HG02678 (cell line): ENCODE measurements at regions not wholly inside any gene's neighbourhood (a gene's known extent, or its start where the extent isn't known, plus 50 kb on each side); places are given as distances from the start of the nearest gene placed in this dataset.

Source experiments
- ATAC-seq: cut with Tn5 transposase; IDR thresholded peaks from one replicate; pipeline ENCODE4 v1.9.1; 2021; ENCODE audit warnings: mild to moderate bottlenecking, moderate library complexity; ENCODE audit not compliant: unreplicated experiment

DNA sequence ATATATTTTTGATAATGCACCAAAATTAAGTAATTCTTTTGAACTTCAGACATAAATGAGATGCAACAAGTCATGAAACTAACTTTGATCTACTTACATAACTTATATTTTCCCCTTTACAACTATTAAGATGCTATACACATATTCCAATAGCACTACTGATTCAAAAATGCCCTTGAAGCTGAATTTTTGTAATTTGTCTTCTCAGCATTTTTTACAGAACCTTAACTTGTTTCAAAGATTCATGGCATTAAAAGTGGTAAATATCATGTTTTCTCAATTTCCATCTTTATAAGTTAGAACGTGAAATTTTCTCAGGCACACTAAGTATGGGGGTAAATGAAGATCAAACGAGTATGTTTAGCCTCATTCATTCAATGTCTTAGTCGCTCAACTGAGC lies 460.0 kb upstream of the FAM241A start:
- no peak for ATAC-seq

DNA sequence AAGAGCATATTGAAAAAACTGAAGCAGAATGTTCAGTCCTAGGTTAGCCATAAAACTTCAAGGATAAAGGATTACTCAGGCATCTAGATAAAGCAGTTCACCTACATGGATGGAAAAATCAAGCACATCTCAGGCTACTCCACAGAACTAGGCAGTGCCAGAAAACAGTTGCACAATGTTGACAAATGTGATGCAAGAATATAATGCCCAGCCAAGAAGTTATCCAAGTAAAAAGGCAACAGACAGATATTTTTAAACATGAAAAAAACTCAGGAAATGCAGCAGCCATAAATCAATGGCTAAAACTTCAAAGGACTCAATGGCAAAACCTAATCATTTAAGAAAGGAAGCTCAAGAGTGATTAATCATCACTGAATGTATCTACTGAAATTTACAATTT lies 456.0 kb upstream of the FAM241A start:
- no peak for ATAC-seq

DNA sequence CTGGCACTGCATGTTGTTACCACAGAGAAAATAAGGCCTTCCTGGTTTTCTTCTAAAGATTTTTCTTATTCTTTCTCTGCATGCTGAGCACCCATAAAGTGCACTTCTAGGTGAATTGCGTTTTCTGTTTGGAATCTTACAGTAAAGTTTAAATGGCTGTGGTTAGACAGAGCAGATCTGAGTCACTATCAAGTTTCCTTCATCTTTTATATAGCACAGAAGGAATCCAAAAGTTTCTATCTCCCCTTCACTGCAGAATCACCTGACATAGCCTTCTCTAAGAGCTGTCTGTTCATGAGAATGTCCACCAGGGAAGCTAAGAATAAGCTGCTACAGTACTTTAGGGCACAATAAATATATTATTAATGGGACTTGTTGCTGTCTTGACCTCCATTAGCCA lies 455.5 kb upstream of the FAM241A start:
- ATAC-seq, result no peak

DNA sequence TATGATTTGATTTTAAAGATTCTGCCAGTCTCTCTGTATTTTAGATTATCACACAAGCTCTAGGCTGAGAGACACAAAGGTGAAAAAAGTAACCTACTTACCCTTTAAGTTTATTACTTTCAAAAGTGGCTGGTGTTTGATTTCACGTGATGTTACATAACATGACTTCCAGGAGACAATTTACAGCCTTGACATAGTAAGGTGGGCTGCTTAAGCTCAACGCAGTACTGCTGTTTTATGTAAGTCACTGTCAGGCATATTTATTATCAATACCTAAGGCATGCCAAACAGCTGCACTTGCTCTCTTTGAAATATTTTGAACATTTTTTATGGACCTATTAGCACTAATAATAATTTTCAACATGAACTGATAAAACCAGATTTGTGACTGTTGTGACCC lies 451.5 kb upstream of the FAM241A start:
- no peak for ATAC-seq

DNA sequence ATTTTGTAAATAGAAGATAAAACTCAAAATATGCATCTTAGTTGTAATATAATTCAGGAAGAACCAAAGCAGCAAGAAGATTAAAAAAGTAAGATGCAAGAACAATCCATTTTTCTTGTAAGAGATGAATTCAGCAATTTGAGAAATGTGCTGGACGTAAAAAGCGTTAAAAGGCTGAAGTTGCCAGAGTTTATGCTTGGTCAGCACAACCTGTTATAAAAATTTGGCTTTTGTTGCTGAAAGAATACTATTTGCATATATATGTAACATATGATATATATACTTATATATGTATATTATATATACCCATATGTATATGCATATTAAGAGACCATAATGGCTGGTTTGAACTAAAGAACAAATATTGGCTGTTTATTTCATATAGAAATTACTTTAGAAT lies 449.6 kb upstream of the FAM241A start:
- ATAC-seq, result no peak

DNA sequence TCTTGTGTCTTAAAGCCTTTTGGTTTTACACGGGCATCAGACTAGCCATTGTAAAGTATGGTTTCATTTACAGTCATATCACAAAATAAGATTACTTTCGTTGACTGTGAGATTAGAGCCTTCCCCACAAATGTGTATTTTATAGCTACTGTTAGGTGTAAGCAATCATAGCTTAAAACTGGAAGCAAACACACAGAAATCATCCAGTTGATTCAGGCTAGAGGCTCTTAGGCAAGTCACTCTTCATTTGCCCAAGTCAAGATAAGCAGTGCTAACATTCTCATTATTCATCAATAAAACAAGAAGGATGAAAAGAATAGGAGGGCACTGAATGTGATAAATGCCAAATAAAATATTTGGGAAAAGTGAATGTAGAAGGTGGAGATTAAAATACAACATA lies 448.7 kb upstream of the FAM241A start:
- no peak for ATAC-seq

DNA sequence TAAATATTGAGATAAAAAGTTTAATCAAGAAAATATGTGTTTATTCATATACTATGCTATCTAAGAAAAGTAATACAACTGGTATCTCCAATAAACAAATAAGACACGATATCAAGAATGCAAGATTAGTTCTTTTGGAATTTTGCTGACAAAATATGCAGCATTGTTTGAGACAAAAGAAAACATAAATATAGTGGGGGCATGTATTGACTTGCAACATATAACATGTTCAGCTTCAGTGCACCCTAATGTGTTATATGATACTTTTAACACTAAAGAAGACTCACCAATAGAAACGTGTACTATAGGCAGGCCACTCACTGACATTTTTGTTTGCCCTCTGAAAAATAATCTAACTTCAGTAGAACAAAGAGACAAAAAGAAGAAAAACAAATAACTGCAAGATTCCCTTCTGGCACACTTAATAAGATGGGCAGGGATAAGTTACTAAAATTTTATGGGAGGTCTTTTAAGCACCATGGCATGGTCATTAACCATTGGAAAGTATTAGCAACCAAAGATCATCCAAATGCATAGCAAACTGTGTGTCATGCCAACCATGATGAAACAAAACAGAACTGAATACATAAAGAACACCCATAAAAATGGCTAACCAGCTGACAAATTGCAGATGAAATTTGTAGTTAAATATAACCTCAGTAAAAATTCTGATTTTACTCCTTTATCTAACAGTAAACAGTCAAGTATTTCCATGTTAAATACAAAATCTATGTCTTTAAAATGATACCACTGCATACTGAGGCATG lies 447.9 kb upstream of the FAM241A start:
- no peak for ATAC-seq

DNA sequence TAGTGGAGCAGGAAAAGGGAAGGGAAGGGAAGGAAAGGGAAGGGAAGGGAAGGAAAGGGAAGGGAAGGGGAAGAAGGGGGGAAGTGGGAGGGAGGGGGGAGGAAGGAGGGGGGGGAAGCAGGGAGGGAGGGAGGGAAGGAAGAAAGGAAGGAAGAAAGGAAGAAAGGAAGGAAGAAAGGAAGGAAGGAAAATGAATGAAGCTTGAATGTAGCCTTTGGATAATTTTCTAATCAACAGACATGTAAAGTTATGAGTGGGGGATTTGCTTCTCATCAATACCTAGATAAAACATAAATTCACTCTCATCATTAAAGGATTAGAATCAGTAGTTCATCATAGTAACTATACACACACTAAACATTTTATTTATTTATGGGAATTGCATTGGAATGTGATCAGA lies 446.9 kb upstream of the FAM241A start:
- ATAC-seq, result no peak

DNA sequence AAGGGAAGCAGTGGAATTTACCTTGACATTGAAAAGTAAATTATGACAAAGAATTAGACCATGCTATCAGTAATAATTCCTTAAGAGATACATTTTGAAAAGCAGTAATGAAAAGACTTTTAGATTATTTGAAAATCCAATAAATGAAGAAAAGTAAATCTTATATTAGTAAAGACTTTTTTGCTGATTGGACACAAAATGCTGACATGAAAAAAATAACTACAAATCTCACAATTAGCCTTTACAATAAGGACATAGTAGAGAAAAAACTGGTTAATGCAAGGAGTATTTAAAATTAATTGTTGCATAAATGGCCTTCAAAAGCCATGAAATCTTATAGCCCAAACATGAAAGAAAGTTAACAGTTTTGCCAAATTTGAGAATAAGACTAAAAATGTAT lies 446.1 kb upstream of the FAM241A start:
- ATAC-seq, result no peak

DNA sequence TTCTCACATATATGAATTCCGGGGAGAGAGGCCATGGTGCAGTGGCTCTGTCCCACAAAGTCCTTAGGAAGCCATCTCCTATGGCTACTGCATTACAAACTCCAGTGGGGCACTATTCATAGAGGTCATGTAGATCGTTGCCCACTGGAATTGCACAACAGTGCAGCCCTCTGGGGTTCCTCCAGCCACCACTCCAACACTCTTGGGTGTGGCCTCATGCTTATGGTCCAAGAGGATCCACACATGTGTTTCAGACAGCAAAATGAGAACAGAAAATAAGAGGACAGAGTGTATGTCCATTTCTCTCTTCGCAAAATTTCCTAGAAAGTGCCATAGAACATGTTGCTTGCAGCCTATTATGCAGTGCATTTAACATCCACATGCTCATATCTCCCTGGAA lies 444.2 kb upstream of the FAM241A start:
- no peak for ATAC-seq

DNA sequence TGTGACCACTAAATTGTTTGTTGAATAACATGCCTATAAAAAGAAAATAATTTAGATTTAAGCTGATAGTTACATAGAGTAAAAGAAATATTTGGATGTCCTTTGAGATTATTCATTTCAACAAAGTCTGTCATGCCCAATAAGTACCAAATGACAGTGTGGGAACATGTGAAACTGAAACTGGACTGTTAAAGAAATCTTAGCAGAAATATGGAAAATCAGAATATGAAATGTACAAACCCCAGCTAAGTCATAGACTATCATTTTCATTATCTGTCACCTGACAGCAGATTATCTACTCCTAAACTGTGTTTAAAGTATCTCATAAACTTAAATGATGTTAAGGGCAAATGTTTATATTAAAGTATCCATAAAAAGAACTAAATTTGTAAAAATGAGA lies 437.8 kb upstream of the FAM241A start:
- ATAC-seq, result no peak

DNA sequence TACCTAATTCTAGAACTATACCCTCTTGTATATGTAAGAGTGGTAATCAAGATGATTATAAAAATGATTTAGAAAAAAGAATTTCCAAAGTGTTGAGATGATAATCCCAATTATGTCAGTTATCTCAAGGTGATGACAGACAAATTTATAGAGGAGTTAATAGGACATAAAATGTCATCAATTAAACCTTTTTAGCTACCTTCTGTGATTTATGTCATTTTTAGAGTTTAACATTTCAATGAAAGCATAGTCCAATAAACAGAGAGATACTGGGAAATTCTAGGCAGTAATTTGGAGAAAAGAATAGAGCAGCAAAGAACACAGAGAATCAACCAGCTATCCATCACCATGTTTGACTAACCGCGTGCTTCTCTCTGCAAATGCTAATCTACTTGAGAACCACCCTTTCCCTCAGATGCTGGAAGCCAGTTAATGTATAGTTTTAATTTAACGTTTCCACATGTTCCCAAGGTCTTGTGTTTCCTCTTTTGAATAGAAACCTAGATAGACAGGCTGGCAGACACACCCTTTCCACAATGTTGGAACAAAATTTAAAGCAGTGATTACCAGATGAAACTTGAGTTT lies 433.1 kb upstream of the FAM241A start:
- no peak for ATAC-seq

DNA sequence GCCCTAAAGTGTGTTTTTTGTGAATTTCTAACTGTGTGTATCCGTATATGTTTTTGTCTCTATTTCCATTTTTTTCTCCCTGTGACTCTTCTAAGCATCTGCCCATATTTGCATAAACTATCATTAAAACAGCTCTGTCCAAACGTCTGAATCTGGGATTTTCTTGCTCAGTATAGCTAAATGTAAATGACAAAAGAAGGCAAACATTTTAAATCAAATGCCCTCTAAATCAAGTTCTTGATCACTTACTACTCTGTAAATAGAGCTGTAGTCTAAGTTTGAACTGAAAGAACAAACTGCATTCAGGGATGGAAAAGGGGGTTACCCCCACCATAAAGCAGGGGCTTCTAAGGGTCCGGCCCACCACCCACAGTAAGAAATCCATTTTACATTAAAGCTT lies 432.0 kb upstream of the FAM241A start:
- no peak for ATAC-seq

DNA sequence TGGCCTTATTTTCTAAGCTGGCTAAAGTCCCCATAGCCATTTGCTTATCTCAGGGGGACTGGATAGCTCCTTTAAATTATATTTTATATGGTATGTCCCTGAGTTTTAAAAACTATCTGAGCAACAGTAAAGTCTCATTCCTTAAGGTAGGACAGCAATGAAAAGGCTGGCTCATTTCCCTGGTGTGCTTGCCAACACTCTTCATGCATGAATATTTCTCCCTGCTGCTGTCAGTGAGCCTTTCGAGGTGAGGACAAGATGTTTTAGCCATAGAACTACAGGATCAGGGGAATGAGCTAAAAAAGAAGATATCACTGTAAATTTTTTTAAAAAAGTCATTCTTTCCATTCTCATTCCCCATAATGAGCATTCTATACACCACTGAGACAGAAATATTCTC lies 427.3 kb upstream of the FAM241A start:
- no peak for ATAC-seq

DNA sequence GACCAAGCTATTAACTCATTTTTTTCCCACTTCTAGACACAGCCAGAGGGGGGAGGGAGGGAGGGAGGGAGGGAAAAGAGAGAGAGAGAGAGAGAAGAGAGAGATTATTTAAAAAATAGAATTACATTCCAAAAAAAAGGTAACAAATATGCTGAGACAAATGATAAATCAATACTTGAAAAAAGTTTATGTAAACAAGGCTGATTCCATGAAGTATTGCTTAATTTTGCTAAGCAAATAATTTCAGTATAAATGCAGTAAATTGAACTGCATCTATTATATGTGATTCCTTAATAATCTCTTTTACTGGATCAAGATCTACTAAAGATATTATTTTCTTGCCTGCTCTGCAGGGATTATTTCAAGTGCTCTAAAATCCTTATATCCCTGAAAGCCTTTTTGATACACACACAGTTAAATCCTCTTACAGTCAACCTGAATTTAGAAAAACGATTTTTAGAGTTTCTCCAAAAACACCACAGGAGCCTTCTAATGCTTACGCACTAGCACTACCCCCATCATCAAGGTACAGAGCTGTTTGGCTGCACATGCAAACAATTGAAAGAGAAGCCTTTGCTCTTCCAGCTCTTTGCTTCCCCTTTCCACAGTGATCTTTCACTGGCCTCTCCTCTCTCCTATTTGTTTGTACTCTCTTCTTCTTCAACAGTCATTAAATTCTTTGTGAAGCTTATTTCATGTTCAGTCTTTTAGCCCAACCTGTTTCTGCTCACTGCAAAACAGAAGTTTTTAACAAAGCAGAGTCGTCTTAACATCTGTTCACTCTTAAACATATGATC lies 426.3 kb upstream of the FAM241A start:
- no peak for ATAC-seq

DNA sequence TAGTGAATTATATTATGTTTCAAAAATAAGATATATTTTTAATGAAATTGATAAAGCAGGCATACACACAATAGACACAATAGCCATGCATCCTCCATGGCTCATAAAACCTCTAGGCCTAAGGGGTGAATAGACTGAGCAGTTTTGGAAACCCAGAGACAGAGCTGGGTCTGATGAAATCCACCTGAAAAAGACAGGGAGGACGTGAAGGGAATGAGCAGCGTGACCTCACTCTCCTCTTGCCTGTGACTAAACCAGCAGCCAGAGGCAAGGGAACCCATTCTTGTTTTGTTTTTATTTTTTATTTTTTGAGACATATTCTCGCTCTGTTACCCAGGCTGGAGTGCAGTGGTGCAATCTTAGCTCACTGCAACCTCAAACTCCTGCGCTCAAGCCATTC lies 424.4 kb upstream of the FAM241A start:
- ATAC-seq, result no peak

DNA sequence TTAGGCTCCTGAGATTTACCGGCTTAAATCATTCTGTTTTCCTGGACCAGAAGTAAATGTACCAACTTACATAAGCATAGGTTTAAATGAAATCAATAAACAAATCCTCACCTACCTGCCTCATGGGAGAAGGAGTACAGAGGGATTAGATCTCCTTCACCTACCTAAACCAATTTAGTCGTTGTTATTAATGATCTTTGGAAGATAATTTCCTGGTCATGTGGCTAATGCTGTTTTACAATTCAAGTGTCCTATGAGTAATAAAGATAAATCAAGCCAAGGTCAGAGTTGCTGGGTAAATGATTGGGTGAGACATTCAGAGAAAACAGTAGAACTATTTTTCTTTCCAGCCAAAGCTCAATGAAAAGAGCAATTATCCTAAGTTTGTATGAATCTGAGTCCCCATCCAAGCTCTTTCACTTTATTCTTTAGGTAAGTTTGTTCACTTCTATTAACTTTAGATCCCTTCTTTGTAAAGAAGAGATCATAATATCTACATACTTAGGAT lies 423.0 kb upstream of the FAM241A start:
- ATAC-seq, result no peak

DNA sequence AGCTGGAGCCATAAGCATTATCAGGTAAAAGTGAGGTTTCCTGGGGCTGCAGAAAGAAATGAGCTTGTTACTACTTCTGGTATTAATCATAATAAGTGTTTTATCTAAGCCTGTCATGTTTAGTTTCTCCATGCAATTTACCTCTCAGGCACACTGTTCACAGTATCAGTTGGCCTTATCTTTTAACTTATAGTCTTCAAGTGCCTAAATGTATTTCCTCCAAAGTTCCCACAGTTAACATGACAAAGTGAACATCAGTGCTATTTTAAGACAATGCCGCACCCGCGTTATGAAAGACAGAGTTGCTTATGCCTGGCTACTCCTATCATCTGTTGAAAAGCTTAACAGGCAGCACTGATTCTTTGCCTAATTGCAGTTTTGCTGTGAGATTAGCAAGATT lies 408.7 kb upstream of the FAM241A start:
- ATAC-seq, result no peak

DNA sequence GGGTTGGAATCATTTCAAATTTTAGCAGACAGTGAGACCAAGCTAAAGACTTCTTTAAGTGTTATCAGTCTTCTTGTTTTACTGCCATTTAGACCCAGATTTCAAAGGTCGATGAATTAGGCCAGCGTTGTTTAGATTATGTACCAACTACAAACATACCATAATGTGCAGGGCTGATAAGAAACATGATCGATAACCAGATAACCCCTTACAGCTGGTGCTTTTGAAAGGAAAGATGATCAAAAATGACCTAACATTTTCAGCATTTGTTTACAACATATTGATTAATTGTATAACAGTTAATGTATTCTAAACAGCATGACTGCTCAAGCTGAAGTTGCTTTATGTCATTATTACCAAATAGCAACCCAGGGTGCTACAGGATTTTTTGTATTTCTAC lies 400.4 kb upstream of the FAM241A start:
- ATAC-seq, result no peak

DNA sequence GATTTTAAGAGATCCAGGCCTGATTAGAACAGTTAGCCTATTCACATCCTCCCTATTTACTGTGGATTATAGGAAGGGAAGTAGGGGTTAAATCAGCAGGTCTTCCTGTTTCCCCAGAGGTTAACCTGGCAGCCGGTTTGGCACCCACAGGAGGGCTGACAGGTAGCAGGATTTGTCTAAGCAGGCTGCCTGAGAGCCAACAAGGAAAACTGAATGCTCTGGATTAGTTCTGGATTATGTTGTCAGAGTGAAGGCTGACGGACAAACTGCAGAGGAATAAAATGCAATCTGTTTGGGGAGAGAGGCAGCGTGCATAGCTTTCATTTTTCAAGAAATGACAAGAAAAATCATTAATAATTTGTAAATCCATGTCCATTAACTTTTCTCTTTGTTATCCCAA lies 397.1 kb upstream of the FAM241A start:
- no peak for ATAC-seq

DNA sequence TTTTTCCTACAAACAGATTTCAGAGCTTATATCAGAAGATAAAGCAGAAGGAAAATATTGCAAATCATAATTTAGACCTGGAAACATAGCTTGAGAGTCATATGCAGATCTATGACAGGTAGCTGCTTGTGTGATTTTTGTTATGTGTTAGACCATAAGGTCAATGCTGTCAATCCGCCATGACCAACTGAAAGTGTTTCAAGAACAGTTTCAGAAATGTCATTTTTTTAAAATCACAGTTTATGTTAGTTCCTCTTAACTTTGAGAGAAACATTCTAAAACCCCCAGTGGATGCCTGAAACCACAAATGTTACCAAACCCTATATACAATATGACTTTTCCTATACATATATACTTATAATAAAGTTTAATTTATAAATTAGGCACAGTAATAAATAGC lies 391.3 kb upstream of the FAM241A start:
- ATAC-seq, result no peak

DNA sequence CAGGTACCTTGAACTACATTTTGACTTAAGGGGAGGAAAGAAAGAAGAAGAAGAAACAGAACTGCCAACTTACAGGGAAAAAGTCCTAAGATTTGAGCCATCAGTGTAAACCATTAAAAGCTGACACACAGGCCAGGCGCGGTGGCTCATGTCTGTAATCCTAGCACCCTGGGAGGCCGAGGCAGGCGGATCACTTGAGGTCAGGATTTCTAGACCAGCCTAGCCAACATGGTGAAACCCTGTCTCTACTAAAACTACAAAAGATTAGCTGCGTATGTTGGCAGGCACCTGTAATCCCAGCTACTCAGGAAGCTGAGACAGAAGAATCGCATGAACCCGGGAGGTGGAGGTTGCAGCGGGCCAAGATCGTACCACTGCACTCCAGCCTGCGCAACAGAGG lies 389.7 kb upstream of the FAM241A start:
- no peak for ATAC-seq
